K562 (cell line): ENCODE measurements at regions not wholly inside any gene's neighbourhood (a gene's known extent, or its start where the extent isn't known, plus 50 kb on each side); places are given as distances from the start of the nearest gene placed in this dataset.

ENCODE experiments used
- ATAC-seq: fragments of 200-7000 bp; cut with Tn5 transposase; 3 replicates; pipeline ENCODE4 v1.9.1; 2020; ENCODE audit warnings: moderate library complexity
- BruUV-seq: library from RNA; stranded (reverse); fragments of 400-500 nt; replicated peaks from 2 replicates; lab custom pipeline; 2021; lab: Mats Ljungman, UMichigan
- CTCF ChIA-PET: fragments of 300-600 bp; formaldehyde crosslinking; extraction: SDS; loops from one replicate; lab custom pipeline; 2021; ENCODE audit warnings: low intra/inter-chr PET ratio; lab: Yijun Ruan, JAX
- POLR2A ChIA-PET: fragments of 300-600, 350-650 bp; sonication (Branson Sonifier 250); formaldehyde crosslinking; extraction: SDS; loops from one replicate; lab custom pipeline; 2021; ENCODE audit warnings: antibody characterized with exemption, inconsistent platforms; lab: Yijun Ruan, JAX
- DNase-seq, 4 experiments: peaks; one replicate each; pipeline versions ENCODE4 v3.0.0 to v3.0.0-alpha.2; 2011 to 2018; ENCODE audit warnings: low spot score in 3 of 4, mixed read lengths in 3 of 4; ENCODE audit errors: extremely low read depth in 1 of 4
- FAIRE-seq: peaks from 2 replicates; lab custom pipeline; 2011; peaks lifted over from hg19 to GRCh38; lab: Jason Lieb, UNC
- H2AFZ ChIP-seq: 2 replicates; pipeline ENCODE4 v1.6.0; 2011; ENCODE audit warnings: low read depth, low read length, control low read depth, inconsistent platforms
- H3K27ac ChIP-seq: fragments of 200-600 bp; 3 replicates; pipeline ENCODE4 v1.8.0; 2011; ENCODE audit warnings: low read depth, mild to moderate bottlenecking, control low read depth, inconsistent platforms, low read length, moderate library complexity, mixed read lengths; ENCODE audit errors: extremely low read depth
- H3K27me3 ChIP-seq, 2 experiments: fragments of 300-600 bp in 1 of 2; 2 replicates in 1 of 2; 3 replicates in 1 of 2; pipeline versions ENCODE4 v1.6.0 to v1.8.0; 2011; ENCODE audit warnings: inconsistent platforms in 2 of 2, low read length in 2 of 2, mild to moderate bottlenecking in 1 of 2, mixed read lengths in 1 of 2, moderate library complexity in 1 of 2; ENCODE audit not compliant: control insufficient read depth in 2 of 2, insufficient read depth in 2 of 2
- H3K36me3 ChIP-seq: fragments of 300-600 bp; 3 replicates; pipeline ENCODE4 v1.8.0; 2011; ENCODE audit warnings: mild to moderate bottlenecking, low read length, inconsistent platforms; ENCODE audit not compliant: control insufficient read depth, insufficient read depth
- H3K4me1 ChIP-seq, 2 experiments: fragments of 200-600 bp in 1 of 2; replicated peaks in 1 of 2; 2 replicates in 1 of 2; 3 replicates in 1 of 2; pipeline versions ENCODE4 v1.5.1 to v1.8.0; 2011; ENCODE audit warnings: inconsistent platforms in 2 of 2, low read length in 2 of 2, mild to moderate bottlenecking in 1 of 2, mixed read lengths in 1 of 2, moderate library complexity in 1 of 2; ENCODE audit not compliant: control insufficient read depth in 2 of 2, insufficient read depth in 2 of 2
- H3K4me2 ChIP-seq: 2 replicates; pipeline ENCODE4 v1.6.1; 2011; ENCODE audit warnings: low read length, control low read depth, inconsistent platforms, mixed read lengths; ENCODE audit not compliant: insufficient read depth
- H3K4me3 ChIP-seq: fragments of 200-600 bp; sonication (generic), shearing (Covaris generic); 2 replicates; pipeline ENCODE4 v1.5.1; 2016; ENCODE audit warnings: control low read depth, inconsistent platforms
- H3K79me2 ChIP-seq: fragments of 200-600 bp; 3 replicates; pipeline ENCODE4 v1.8.0; 2011; ENCODE audit warnings: low read length, inconsistent platforms; ENCODE audit not compliant: control insufficient read depth, insufficient read depth
- H3K9ac ChIP-seq, 2 experiments: 2 replicates each; pipeline versions ENCODE4 v1.6.0 to v1.6.1; 2011; ENCODE audit warnings: low read depth in 2 of 2, low read length in 2 of 2, control low read depth in 1 of 2, inconsistent platforms in 1 of 2, mild to moderate bottlenecking in 1 of 2, mixed read lengths in 1 of 2; ENCODE audit not compliant: insufficient read depth in 1 of 2
- H3K9me1 ChIP-seq: one replicate; pipeline ENCODE4 v1.6.0; 2011; ENCODE audit warnings: inconsistent platforms, mild to moderate bottlenecking, low read length, moderate library complexity; ENCODE audit not compliant: control insufficient read depth, insufficient read depth
- H3K9me3 ChIP-seq: replicated peaks from 2 replicates; pipeline ENCODE4 v1.5.1; 2011; ENCODE audit warnings: low read depth, low read length, inconsistent platforms; ENCODE audit not compliant: control insufficient read depth, insufficient read depth
- H4K20me1 ChIP-seq: replicated peaks from 2 replicates; pipeline ENCODE4 v1.6.1; 2011; ENCODE audit warnings: low read length, inconsistent platforms, mixed read lengths; ENCODE audit not compliant: control insufficient read depth, insufficient read depth
- BMI1 ChIP-seq: fragments of 150-350 bp; IDR thresholded peaks from 2 replicates; pipeline ENCODE4 v1.6.1; 2014; ENCODE audit warnings: low read length
- CREB3L1 ChIP-seq: fragments of 450-650 bp; IDR thresholded peaks from 2 replicates; pipeline ENCODE4 v1.6.1; 2014; ENCODE audit warnings: low read depth, mild to moderate bottlenecking, moderate library complexity, borderline replicate concordance
- FOXP1 ChIP-seq: sonication (generic); formaldehyde crosslinking; IDR thresholded peaks from 2 replicates; pipeline ENCODE4 v1.8.0; 2022; ENCODE audit warnings: mild to moderate bottlenecking, missing genetic modification reagents
- GABPB2 ChIP-seq: fragments of 250-450 bp; sonication (Bioruptor Pico); conservative IDR thresholded peaks from 2 replicates; pipeline ENCODE4 v1.5.1; 2021; ENCODE audit warnings: mild to moderate bottlenecking
- MED1 ChIP-seq: sonication (generic); formaldehyde crosslinking; IDR thresholded peaks from 2 replicates; pipeline ENCODE4 v1.8.1; 2023; ENCODE audit warnings: missing genetic modification reagents, borderline replicate concordance
- POLR2G ChIP-seq: fragments of 200-400 bp; formaldehyde crosslinking; IDR thresholded peaks from 2 replicates; pipeline ENCODE4 v1.6.1; 2017; ENCODE audit warnings: low read depth, mild to moderate bottlenecking, antibody characterized with exemption, low read length, moderate library complexity
- SMARCB1 ChIP-seq: IDR thresholded peaks from 2 replicates; pipeline ENCODE4 v1.6.1; 2011; ENCODE audit warnings: improper control_type of control experiment, low read depth; ENCODE audit not compliant: insufficient read length
- SNRNP70 ChIP-seq: fragments of 200-400 bp; formaldehyde crosslinking; optimal IDR thresholded peaks from 2 replicates; pipeline ENCODE3; 2017; ENCODE audit warnings: low read depth, low read length
- ZKSCAN3 ChIP-seq: fragments of 250-450 bp; sonication (Bioruptor Pico); IDR thresholded peaks from 2 replicates; pipeline ENCODE4 v1.4.0; 2020
- ZNF318 ChIP-seq, 2 experiments: fragments of 450-650 bp; IDR thresholded peaks; 2 replicates each; pipeline ENCODE4 v1.6.1; 2016; ENCODE audit warnings: mild to moderate bottlenecking in 2 of 2, borderline replicate concordance in 1 of 2, low read depth in 1 of 2, moderate library complexity in 1 of 2
- WGBS: fragments of 100-300 bp; shearing (Covaris generic); methylation state at CpG from one replicate; pipeline ENCODE4 v1.1.6; 2016; ENCODE audit warnings: low coverage, mixed read lengths; ENCODE audit not compliant: insufficient coverage; ENCODE audit errors: missing lambda C conversion rate; 5-methylcytosine and 5-hydroxymethylcytosine counted together
- in situ Hi-C: fragments of 300-500 bp; cut with MboI; formaldehyde crosslinking; loops from 4 replicates; pipeline ENCODE4 v1.15.0; 2018; ENCODE audit warnings: inconsistent platforms, mixed read lengths
- intact Hi-C: fragments of 100-400 bp; cut with micrococcal nuclease; formaldehyde crosslinking; loops from 2 replicates; pipeline ENCODE4 v1.14.2; 2022
- TF ChIP-seq, protein P1 (sequence below): fragments of 450-650 bp; IDR thresholded peaks from 2 replicates; pipeline ENCODE4 v1.6.1; 2016; ENCODE audit warnings: mild to moderate bottlenecking

- intact Hi-C loops (no loop called here), in situ Hi-C loops (loop anchor here (10.0 kb wide), 1 partner anchor 1160 kb away; no protein-coding TSS in a partner anchor)
- no peak overlapping the region for H3K4me3 ChIP-seq
- H3K36me3 ChIP-seq, result no peaks in the 10 kb centered on the region
- BruUV-seq, result no TSS peak
- no peaks in the 10 kb centered on the region for H4K20me1 ChIP-seq
- H3K9me1 ChIP-seq, result no peaks in the 10 kb centered on the region
- H2AFZ ChIP-seq, result no peak overlapping the region
- ATAC-seq, result no peak
- no peak overlapping the region for H3K27ac ChIP-seq
- H3K27me3 ChIP-seq, result no peaks in the 10 kb centered on the region
- POLR2A ChIA-PET, result no interaction called here
- no peaks in the 10 kb centered on the region for H3K4me1 ChIP-seq
- no peaks in the 10 kb centered on the region for H3K79me2 ChIP-seq
- no peak overlapping the region for H3K9ac ChIP-seq
- FAIRE-seq, result no peak
- H3K4me2 ChIP-seq, result no peak overlapping the region
- CTCF ChIA-PET, result no interaction called here
- H3K9me3 ChIP-seq, result no peaks in the 10 kb centered on the region
- 0% methylated on average over 2 of the region's 3 CpGs for WGBS
- DNase-seq, result no peak
- TF ChIP-seq MED1 (CRISPR knock-in tag) (no peak), SNRNP70 (no peak), CREB3L1 (no peak), POLR2G (no peak), SMARCB1 (no peak), ZKSCAN3 (CRISPR knock-in tag) (no peak), GABPB2 (CRISPR knock-in tag) (no peak), FOXP1 (CRISPR knock-in tag) (no peak), ZNF318 (IDR thresholded peaks at IDR 0.05; ENCODE audit: borderline replicate concordance in 1 of 2, low read depth in 1 of 2) (no peak), BMI1 (no peak)
- TF ChIP-seq, protein P1, sequence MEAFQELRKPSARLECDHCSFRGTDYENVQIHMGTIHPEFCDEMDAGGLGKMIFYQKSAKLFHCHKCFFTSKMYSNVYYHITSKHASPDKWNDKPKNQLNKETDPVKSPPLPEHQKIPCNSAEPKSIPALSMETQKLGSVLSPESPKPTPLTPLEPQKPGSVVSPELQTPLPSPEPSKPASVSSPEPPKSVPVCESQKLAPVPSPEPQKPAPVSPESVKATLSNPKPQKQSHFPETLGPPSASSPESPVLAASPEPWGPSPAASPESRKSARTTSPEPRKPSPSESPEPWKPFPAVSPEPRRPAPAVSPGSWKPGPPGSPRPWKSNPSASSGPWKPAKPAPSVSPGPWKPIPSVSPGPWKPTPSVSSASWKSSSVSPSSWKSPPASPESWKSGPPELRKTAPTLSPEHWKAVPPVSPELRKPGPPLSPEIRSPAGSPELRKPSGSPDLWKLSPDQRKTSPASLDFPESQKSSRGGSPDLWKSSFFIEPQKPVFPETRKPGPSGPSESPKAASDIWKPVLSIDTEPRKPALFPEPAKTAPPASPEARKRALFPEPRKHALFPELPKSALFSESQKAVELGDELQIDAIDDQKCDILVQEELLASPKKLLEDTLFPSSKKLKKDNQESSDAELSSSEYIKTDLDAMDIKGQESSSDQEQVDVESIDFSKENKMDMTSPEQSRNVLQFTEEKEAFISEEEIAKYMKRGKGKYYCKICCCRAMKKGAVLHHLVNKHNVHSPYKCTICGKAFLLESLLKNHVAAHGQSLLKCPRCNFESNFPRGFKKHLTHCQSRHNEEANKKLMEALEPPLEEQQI, result no peak
Observed at GRCh38 chrX:76014321-76014720, 158.5 kb upstream of the PBDC1 start.
